ENCODE measurements at regions not wholly inside any gene's neighbourhood (a gene's known extent, or its start where the extent isn't known, plus 50 kb on each side); places are given as distances from the start of the nearest gene placed in this dataset.

GRCh38 chr14:34310724-34311123 lies 151.3 kb downstream of the SPTSSA start:
- TF ChIP-seq CTCF (IDR thresholded peaks at IDR 0.05; ENCODE audit: low read depth, low read length, missing control alignments) = no peak
- Histone ChIP-seq H3K36me3 (replicated peaks) (no peaks in the 10 kb centered on the region), H3K27ac (no peak overlapping the region), H3K4me3 (ENCODE audit: low read depth, low read length) (no peak overlapping the region), H3K27me3 (replicated peaks) (no peaks in the 10 kb centered on the region)
- in situ Hi-C loops (cut with HindIII; ENCODE audit: low pct_ligation_motif_present, low sequenced_read_pairs) = no loop called here
- no peak for DNase-seq

GRCh38 chr14:34303811-34304210 lies 158.2 kb downstream of the SPTSSA start:
- Histone ChIP-seq H3K4me3 (ENCODE audit: low read depth, low read length) (no peak overlapping the region), H3K36me3 (replicated peaks) (no peaks in the 10 kb centered on the region), H3K27me3 (replicated peaks) (no peaks in the 10 kb centered on the region), H3K27ac (no peak overlapping the region)
- no peak for TF ChIP-seq CTCF (IDR thresholded peaks at IDR 0.05; ENCODE audit: low read depth, low read length, missing control alignments)
- no peak for DNase-seq
- in situ Hi-C loops (cut with HindIII; ENCODE audit: low pct_ligation_motif_present, low sequenced_read_pairs) = no loop called here

GRCh38 chr14:34302654-34303053 lies 159.4 kb downstream of the SPTSSA start:
- in situ Hi-C loops (cut with HindIII; ENCODE audit: low pct_ligation_motif_present, low sequenced_read_pairs) = no loop called here
- TF ChIP-seq CTCF (IDR thresholded peaks at IDR 0.05; ENCODE audit: low read depth, low read length, missing control alignments) = no peak
- Histone ChIP-seq H3K27me3 (replicated peaks) (no peaks in the 10 kb centered on the region), H3K4me3 (ENCODE audit: low read depth, low read length) (no peak overlapping the region), H3K36me3 (replicated peaks) (no peaks in the 10 kb centered on the region), H3K27ac (no peak overlapping the region)
- DNase-seq = no peak

GRCh38 chr14:34300882-34301734 lies 160.9 kb downstream of the SPTSSA start:
- no peaks in the 10 kb centered on the region for H3K36me3 ChIP-seq (replicated peaks)
- no peak overlapping the region for H3K27ac ChIP-seq
- no peaks in the 10 kb centered on the region for H3K27me3 ChIP-seq (replicated peaks)
- H3K4me3 ChIP-seq (ENCODE audit: low read depth, low read length) = no peak overlapping the region
- DNase-seq = peak; percentile 38
- TF ChIP-seq CTCF (IDR thresholded peaks at IDR 0.05; ENCODE audit: low read depth, low read length, missing control alignments) = peak; percentile 57
- in situ Hi-C loops (cut with HindIII; ENCODE audit: low pct_ligation_motif_present, low sequenced_read_pairs) = no loop called here

- in situ Hi-C loops (cut with HindIII; ENCODE audit: low pct_ligation_motif_present, low sequenced_read_pairs) = no loop called here
- Histone ChIP-seq H3K27me3 (replicated peaks) (no peaks in the 10 kb centered on the region), H3K4me3 (ENCODE audit: low read depth, low read length) (no peak overlapping the region), H3K27ac (no peak overlapping the region), H3K36me3 (replicated peaks) (no peaks in the 10 kb centered on the region)
- TF ChIP-seq CTCF (IDR thresholded peaks at IDR 0.05; ENCODE audit: low read depth, low read length, missing control alignments) = no peak
- DNase-seq = no peak
Measured at GRCh38 chr14:34300330-34300729, 161.7 kb downstream of the SPTSSA start.

GRCh38 chr14:34299360-34299759 lies 162.7 kb downstream of the SPTSSA start:
- no peak overlapping the region for H3K27ac ChIP-seq
- no peak overlapping the region for H3K4me3 ChIP-seq (ENCODE audit: low read depth, low read length)
- no peak for TF ChIP-seq CTCF (IDR thresholded peaks at IDR 0.05; ENCODE audit: low read depth, low read length, missing control alignments)
- H3K27me3 ChIP-seq (replicated peaks) = no peaks in the 10 kb centered on the region
- no peaks in the 10 kb centered on the region for H3K36me3 ChIP-seq (replicated peaks)
- DNase-seq = no peak
- in situ Hi-C loops (cut with HindIII; ENCODE audit: low pct_ligation_motif_present, low sequenced_read_pairs) = no loop called here

Measured in brain microvascular endothelial cell (primary cell).